Pancreas (tissue), 10 donors: ENCODE measurements at regions not wholly inside any gene's neighbourhood (a gene's known extent, or its start where the extent isn't known, plus 50 kb on each side); places are given as distances from the start of the nearest gene placed in this dataset.
"Not testable (repeated sequence)": the region's sequence is repeated elsewhere in the genome, so short reads cannot be mapped to it uniquely, and the experiment has no call there.

Source experiments
- ATAC-seq, 4 donors: fragments of 200-7000 bp; cut with Tn5 transposase; one replicate each; pipeline versions ENCODE4 v1.8.0 to v1.9.1; 2020; ENCODE audit warnings: mild to moderate bottlenecking in 4 of 4, moderate library complexity in 4 of 4
- DNase-seq, 6 donors: peaks; one replicate each; pipeline ENCODE4 v3.0.0-alpha.2; 2020
- FAIRE-seq: peaks from 2 replicates; lab custom pipeline; 2012; peaks lifted over from hg19 to GRCh38; lab: Jason Lieb, UNC
- H3K27ac ChIP-seq, 4 donors: fragments of 200-600 bp; sonication (generic); 1 replicate in 3 of 4; 2 replicates in 1 of 4; pipeline versions ENCODE4 v1.5.0 to v1.8.0; 2020
- H3K27me3 ChIP-seq, 4 donors: fragments of 200-600 bp; one replicate each; pipeline ENCODE4 v1.8.0; 2021
- H3K36me3 ChIP-seq, 3 donors: fragments of 200-600 bp; sonication (generic) in 1 of 3; one replicate each; pipeline versions ENCODE4 v1.5.0 to v1.8.0; 2020 to 2021
- H3K4me1 ChIP-seq, 3 donors: fragments of 200-600 bp; one replicate each; pipeline ENCODE4 v1.8.0; 2021
- H3K4me3 ChIP-seq, 4 donors: fragments of 200-600 bp; sonication (generic) in 2 of 4; one replicate each; pipeline versions ENCODE4 v1.5.0 to v1.8.0; 2020 to 2021
- H3K9me3 ChIP-seq, 4 donors: fragments of 200-600 bp; one replicate each; pipeline ENCODE4 v1.8.0; 2021
- CTCF ChIP-seq, 4 donors: fragments of 200-600 bp; sonication (generic) in 3 of 4; IDR thresholded peaks; one replicate each; pipeline versions ENCODE4 v1.5.0 to v1.8.0; 2021; ENCODE audit warnings: antibody characterized with exemption in 4 of 4
- WGBS, 2 donors: extraction: QIAGEN DNeasy Blood & Tissue Kit; methylation state at CpG; one replicate each; pipeline ENCODE4 v1.1.7; 2013; 5-methylcytosine and 5-hydroxymethylcytosine counted together
- intact Hi-C, 3 donors: fragments of 100-400 bp; cut with DNase I; formaldehyde crosslinking; loops; one replicate each; pipeline versions ENCODE4 v1.11.1 to v1.14.2; 2022
- donor health status: healthy with polysubstance abuse.
- donor health status: DM: no; HTN: no; CAD: no; lungs with moderate emphysema.
- donor health status: DM: no; HTN: no; CAD: no.
- donor health status: control.
- donor health status: control.
- donor health status: Bipolar disorder and iron deficiency.
- donor health status: DM: yes; HTN: yes; CAD: no.
- donor health status: DM: no; HTN: no; CAD: no.
- donor health status: DM: no; HTN: no; CAD: no.
- donor health status: DM: yes; HTN: yes; CAD: no.

DNA sequence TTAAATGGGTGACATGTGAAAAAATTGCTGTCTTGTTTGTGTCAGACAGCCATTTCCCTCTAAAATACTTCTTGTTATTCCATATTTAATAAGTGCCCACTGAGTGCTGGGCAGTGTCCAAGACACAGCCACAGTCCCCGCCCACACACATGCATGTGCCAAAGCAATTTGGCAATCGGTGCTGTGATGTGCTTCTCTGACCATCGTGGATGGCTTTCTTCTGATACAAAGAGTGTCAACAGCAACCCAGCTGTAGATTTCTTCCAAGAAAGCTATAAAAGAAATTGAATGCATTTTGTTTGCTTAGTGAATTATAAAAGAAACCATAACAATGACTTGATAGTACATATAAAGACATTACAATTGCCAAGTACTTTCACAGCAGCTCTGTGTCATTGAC lies 140.5 kb upstream of the ATXN1 start:
- H3K36me3 ChIP-seq, result no peaks in the 10 kb centered on the region
- no peak overlapping the region for H3K4me3 ChIP-seq
- WGBS, 2 donors, result 8 to 12% methylated on average over 3 of the region's 3 CpGs
- intact Hi-C loops, result no loop called here
- no peaks in the 10 kb centered on the region for H3K4me1 ChIP-seq
- ATAC-seq (peak; percentile 64 to 88 (median 76)), DNase-seq (peak; percentile 30 to 69 (median 55)), FAIRE-seq (no peak)
- no peak overlapping the region for H3K27ac ChIP-seq
- H3K27me3 ChIP-seq, result no peaks in the 10 kb centered on the region
- TF ChIP-seq CTCF (IDR thresholded peaks at IDR 0.05), result no peak
- H3K9me3 ChIP-seq, result no peaks in the 10 kb centered on the region

DNA sequence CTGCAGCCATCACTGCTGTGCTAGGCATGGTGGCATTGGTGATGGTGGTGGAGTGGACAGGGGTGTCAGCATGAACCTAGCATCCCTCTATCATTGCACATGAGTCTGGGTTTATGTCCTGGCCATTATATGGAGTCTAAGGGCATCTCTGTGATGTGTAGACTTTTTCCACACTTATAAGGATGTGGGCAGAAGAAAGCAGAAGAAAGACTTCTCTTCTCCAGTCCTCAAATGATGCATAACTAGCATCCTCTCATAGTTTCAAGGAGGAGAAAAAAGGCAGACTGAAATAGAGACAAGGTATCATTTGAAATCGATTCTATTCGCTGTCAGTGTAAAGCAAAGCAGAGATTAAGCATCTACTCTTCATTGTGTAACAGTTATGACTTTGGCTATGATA lies 140.0 kb upstream of the ATXN1 start:
- no peak for FAIRE-seq
- intact Hi-C loops, result no loop called here
- TF ChIP-seq CTCF (IDR thresholded peaks at IDR 0.05), result no peak

GRCh38 chr6:16898640-16899396 lies 137.6 kb upstream of the ATXN1 start:
- no peak for DNase-seq
- no peak for FAIRE-seq
- no peak overlapping the region for H3K27ac ChIP-seq
- H3K4me1 ChIP-seq, result no peaks in the 10 kb centered on the region
- no peak for ATAC-seq
- no peak overlapping the region for H3K4me3 ChIP-seq
- no peak for TF ChIP-seq CTCF (IDR thresholded peaks at IDR 0.05)
- intact Hi-C loops, result no loop called here
- H3K27me3 ChIP-seq, result no peaks in the 10 kb centered on the region
- no peaks in the 10 kb centered on the region for H3K36me3 ChIP-seq
- WGBS, 2 donors, result 64 to 65% methylated on average over 8 of the region's 8 CpGs
- no peaks in the 10 kb centered on the region for H3K9me3 ChIP-seq

More for the DNA sequence above, 140.0 kb upstream of the ATXN1 start:
- ATAC-seq (no peak), DNase-seq (no peak)
- Histone ChIP-seq H3K36me3 (no peaks in the 10 kb centered on the region), H3K4me3 (no peak overlapping the region), H3K27ac (no peak overlapping the region), H3K27me3 (no peaks in the 10 kb centered on the region), H3K9me3 (no peaks in the 10 kb centered on the region), H3K4me1 (no peaks in the 10 kb centered on the region)
- WGBS, 2 donors, result 54 to 67% methylated on average over 2 of the region's 2 CpGs

- no peak for TF ChIP-seq CTCF (IDR thresholded peaks at IDR 0.05)
- ATAC-seq, result no peak
- H3K4me3 ChIP-seq, result no peak overlapping the region
- H3K9me3 ChIP-seq, result no peaks in the 10 kb centered on the region
- H3K27me3 ChIP-seq, result no peaks in the 10 kb centered on the region
- intact Hi-C loops, result no loop called here
- FAIRE-seq, result no peak
- WGBS, 2 donors, result 83 to 88% methylated on average over 5 of the region's 5 CpGs
- no peak overlapping the region for H3K27ac ChIP-seq
- no peaks in the 10 kb centered on the region for H3K36me3 ChIP-seq
- no peak for DNase-seq
- H3K4me1 ChIP-seq, result no peaks in the 10 kb centered on the region
These were observed 136.4 kb upstream of the ATXN1 start for GRCh38 chr6:16897669-16898068.

GRCh38 chr6:16894301-16894700 lies 133.0 kb upstream of the ATXN1 start:
- Histone ChIP-seq H3K27me3 (no peaks in the 10 kb centered on the region), H3K9me3 (no peaks in the 10 kb centered on the region), H3K4me3 (no peak overlapping the region), H3K27ac (no peak overlapping the region), H3K4me1 (no peaks in the 10 kb centered on the region), H3K36me3 (no peaks in the 10 kb centered on the region)
- intact Hi-C loops, result no loop called here
- no peak for ATAC-seq
- no peak for TF ChIP-seq CTCF (IDR thresholded peaks at IDR 0.05)
- no peak for DNase-seq
- no peak for FAIRE-seq

- DNase-seq, ATAC-seq, H3K27ac ChIP-seq, FAIRE-seq, H3K36me3 ChIP-seq, H3K27me3 ChIP-seq, H3K9me3 ChIP-seq, H3K4me3 ChIP-seq, H3K4me1 ChIP-seq, intact Hi-C loops: not testable (repeated sequence)
- WGBS, 2 donors, result 88 to 94% methylated on average over 7 of the region's 7 CpGs
These were observed 129.8 kb upstream of the ATXN1 start for GRCh38 chr6:16891110-16891509.
